Astrocyte (in vitro differentiated cells and primary cell): ENCODE measurements at regions not wholly inside any gene's neighbourhood (a gene's known extent, or its start where the extent isn't known, plus 50 kb on each side); places are given as distances from the start of the nearest gene placed in this dataset.

ENCODE experiments used
- DNase-seq: peaks from one replicate; pipeline ENCODE4 v3.0.0-alpha.2; 2010; ENCODE audit warnings: low read depth
- FAIRE-seq: peaks from 2 replicates; lab custom pipeline; 2011; peaks lifted over from hg19 to GRCh38; lab: Jason Lieb, UNC
- H2AFZ ChIP-seq: 2 replicates; pipeline ENCODE4 v1.6.0; 2012; ENCODE audit warnings: low read depth, low read length, inconsistent platforms
- H3K27ac ChIP-seq: 2 replicates; pipeline ENCODE4 v1.5.1; 2011; ENCODE audit warnings: low read depth, low read length, inconsistent platforms
- H3K27me3 ChIP-seq: 2 replicates; pipeline ENCODE4 v1.6.0; 2011; ENCODE audit warnings: low read length, inconsistent platforms; ENCODE audit not compliant: insufficient read depth
- H3K36me3 ChIP-seq: 2 replicates; pipeline ENCODE4 v1.5.1; 2011; ENCODE audit warnings: low read length, inconsistent platforms; ENCODE audit not compliant: insufficient read depth
- H3K4me1 ChIP-seq: 2 replicates; pipeline ENCODE4 v1.5.1; 2011; ENCODE audit warnings: low read length, inconsistent platforms; ENCODE audit not compliant: insufficient read depth
- H3K4me2 ChIP-seq: 2 replicates; pipeline ENCODE4 v1.6.0; 2012; ENCODE audit warnings: low read length, inconsistent platforms
- H3K4me3 ChIP-seq: 2 replicates; pipeline ENCODE4 v1.5.1; 2011; ENCODE audit warnings: low read depth, mild to moderate bottlenecking, low read length, inconsistent platforms; ENCODE audit not compliant: insufficient read depth
- H3K79me2 ChIP-seq: 2 replicates; pipeline ENCODE4 v1.6.0; 2012; ENCODE audit warnings: mild to moderate bottlenecking, low read length, inconsistent platforms; ENCODE audit not compliant: insufficient read depth
- H3K9ac ChIP-seq: 2 replicates; pipeline ENCODE4 v1.6.0; 2012; ENCODE audit warnings: mild to moderate bottlenecking, low read length, inconsistent platforms
- H3K9me3 ChIP-seq: 2 replicates; pipeline ENCODE4 v1.5.1; 2012; ENCODE audit warnings: low read depth, mild to moderate bottlenecking, low read length, inconsistent platforms; ENCODE audit not compliant: insufficient read depth
- H4K20me1 ChIP-seq: 2 replicates; pipeline ENCODE4 v1.6.0; 2012; ENCODE audit warnings: low read length, inconsistent platforms; ENCODE audit not compliant: insufficient read depth
- H3K27ac Mint-ChIP-seq: one replicate; pipeline ENCODE4 v1.8.0; 2021; ENCODE audit warnings: mild to moderate bottlenecking, mixed read lengths; ENCODE audit not compliant: unreplicated experiment
- H3K27me3 Mint-ChIP-seq: one replicate; pipeline ENCODE4 v1.8.0; 2021; ENCODE audit warnings: low read depth, mixed read lengths; ENCODE audit not compliant: unreplicated experiment
- H3K36me3 Mint-ChIP-seq: one replicate; pipeline ENCODE4 v1.8.0; 2021; ENCODE audit warnings: low read depth, mixed read lengths; ENCODE audit not compliant: unreplicated experiment
- H3K4me1 Mint-ChIP-seq: one replicate; pipeline ENCODE4 v1.8.0; 2021; ENCODE audit warnings: low read depth, mixed read lengths; ENCODE audit not compliant: unreplicated experiment
- H3K4me3 Mint-ChIP-seq: one replicate; pipeline ENCODE4 v1.8.0; 2021; ENCODE audit warnings: mild to moderate bottlenecking, moderate library complexity, mixed read lengths; ENCODE audit not compliant: unreplicated experiment
- H3K9me3 Mint-ChIP-seq: one replicate; pipeline ENCODE4 v1.8.0; 2021; ENCODE audit warnings: mild to moderate bottlenecking, mixed read lengths; ENCODE audit not compliant: unreplicated experiment
- EZH2 ChIP-seq: IDR thresholded peaks from 2 replicates; pipeline ENCODE4 v1.6.1; 2012; ENCODE audit warnings: mild to moderate bottlenecking, low read length, inconsistent platforms; ENCODE audit not compliant: insufficient read depth
- TF ChIP-seq, protein P1 (sequence below): IDR thresholded peaks from 2 replicates; pipeline ENCODE4 v1.5.1; 2011; ENCODE audit warnings: low read depth, mild to moderate bottlenecking, inconsistent platforms, low read length, moderate library complexity; ENCODE audit not compliant: insufficient read depth

GRCh38 chr12:23361971-23362370 is 587.5 kb downstream of the SOX5 start:
- no peak overlapping the region for H3K4me2 ChIP-seq
- H2AFZ ChIP-seq, result no peak overlapping the region
- no peaks in the 10 kb centered on the region for H3K27me3 Mint-ChIP-seq
- no peak overlapping the region for H3K4me3 Mint-ChIP-seq
- no peak overlapping the region for H3K4me3 ChIP-seq
- no peak overlapping the region for H3K27ac Mint-ChIP-seq
- no peaks in the 10 kb centered on the region for H3K9me3 Mint-ChIP-seq
- H3K4me1 ChIP-seq, result no peaks in the 10 kb centered on the region
- no peaks in the 10 kb centered on the region for H3K27me3 ChIP-seq
- no peaks in the 10 kb centered on the region for H4K20me1 ChIP-seq
- H3K4me1 Mint-ChIP-seq, result no peaks in the 10 kb centered on the region
- no peaks in the 10 kb centered on the region for H3K36me3 Mint-ChIP-seq
- FAIRE-seq (no peak), DNase-seq (no peak)
- no peaks in the 10 kb centered on the region for H3K9me3 ChIP-seq
- H3K27ac ChIP-seq, result no peak overlapping the region
- H3K36me3 ChIP-seq, result no peaks in the 10 kb centered on the region
- TF ChIP-seq, protein P1, sequence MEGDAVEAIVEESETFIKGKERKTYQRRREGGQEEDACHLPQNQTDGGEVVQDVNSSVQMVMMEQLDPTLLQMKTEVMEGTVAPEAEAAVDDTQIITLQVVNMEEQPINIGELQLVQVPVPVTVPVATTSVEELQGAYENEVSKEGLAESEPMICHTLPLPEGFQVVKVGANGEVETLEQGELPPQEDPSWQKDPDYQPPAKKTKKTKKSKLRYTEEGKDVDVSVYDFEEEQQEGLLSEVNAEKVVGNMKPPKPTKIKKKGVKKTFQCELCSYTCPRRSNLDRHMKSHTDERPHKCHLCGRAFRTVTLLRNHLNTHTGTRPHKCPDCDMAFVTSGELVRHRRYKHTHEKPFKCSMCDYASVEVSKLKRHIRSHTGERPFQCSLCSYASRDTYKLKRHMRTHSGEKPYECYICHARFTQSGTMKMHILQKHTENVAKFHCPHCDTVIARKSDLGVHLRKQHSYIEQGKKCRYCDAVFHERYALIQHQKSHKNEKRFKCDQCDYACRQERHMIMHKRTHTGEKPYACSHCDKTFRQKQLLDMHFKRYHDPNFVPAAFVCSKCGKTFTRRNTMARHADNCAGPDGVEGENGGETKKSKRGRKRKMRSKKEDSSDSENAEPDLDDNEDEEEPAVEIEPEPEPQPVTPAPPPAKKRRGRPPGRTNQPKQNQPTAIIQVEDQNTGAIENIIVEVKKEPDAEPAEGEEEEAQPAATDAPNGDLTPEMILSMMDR, result no peak
- no peak for TF ChIP-seq EZH2
- no peak overlapping the region for H3K9ac ChIP-seq
- no peaks in the 10 kb centered on the region for H3K79me2 ChIP-seq

DNA sequence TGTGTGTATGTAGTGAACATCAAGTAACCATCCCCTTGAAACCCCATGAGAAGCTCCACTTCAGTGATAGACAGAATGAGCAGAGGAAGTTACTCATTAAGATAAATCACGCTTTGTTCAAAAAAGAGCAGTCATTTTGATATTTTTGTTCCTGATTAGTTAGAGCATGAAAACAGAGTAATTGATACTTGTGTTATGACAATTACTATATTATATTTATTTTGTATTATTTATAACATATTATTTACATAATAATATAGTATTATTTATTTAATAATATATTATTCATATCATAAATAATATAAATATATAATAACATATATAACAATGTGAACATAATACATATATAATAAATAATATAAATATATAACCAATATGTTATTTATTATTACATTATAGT is 580.9 kb downstream of the SOX5 start:
- no peaks in the 10 kb centered on the region for H3K9me3 ChIP-seq
- H3K36me3 Mint-ChIP-seq, result no peaks in the 10 kb centered on the region
- no peak overlapping the region for H3K4me3 Mint-ChIP-seq
- no peaks in the 10 kb centered on the region for H3K27me3 ChIP-seq
- no peaks in the 10 kb centered on the region for H3K4me1 Mint-ChIP-seq
- no peak overlapping the region for H2AFZ ChIP-seq
- DNase-seq (no peak), FAIRE-seq (no peak)
- H4K20me1 ChIP-seq, result no peaks in the 10 kb centered on the region
- no peaks in the 10 kb centered on the region for H3K36me3 ChIP-seq
- no peaks in the 10 kb centered on the region for H3K79me2 ChIP-seq
- no peak overlapping the region for H3K27ac ChIP-seq
- no peak overlapping the region for H3K27ac Mint-ChIP-seq
- H3K9ac ChIP-seq, result no peak overlapping the region
- H3K9me3 Mint-ChIP-seq, result peaks cover 2% of the 10 kb centered on the region
- H3K4me1 ChIP-seq, result no peaks in the 10 kb centered on the region
- H3K4me2 ChIP-seq, result no peak overlapping the region
- TF ChIP-seq, protein P1, result no peak
- no peak for TF ChIP-seq EZH2
- no peaks in the 10 kb centered on the region for H3K27me3 Mint-ChIP-seq
- H3K4me3 ChIP-seq, result no peak overlapping the region

DNA sequence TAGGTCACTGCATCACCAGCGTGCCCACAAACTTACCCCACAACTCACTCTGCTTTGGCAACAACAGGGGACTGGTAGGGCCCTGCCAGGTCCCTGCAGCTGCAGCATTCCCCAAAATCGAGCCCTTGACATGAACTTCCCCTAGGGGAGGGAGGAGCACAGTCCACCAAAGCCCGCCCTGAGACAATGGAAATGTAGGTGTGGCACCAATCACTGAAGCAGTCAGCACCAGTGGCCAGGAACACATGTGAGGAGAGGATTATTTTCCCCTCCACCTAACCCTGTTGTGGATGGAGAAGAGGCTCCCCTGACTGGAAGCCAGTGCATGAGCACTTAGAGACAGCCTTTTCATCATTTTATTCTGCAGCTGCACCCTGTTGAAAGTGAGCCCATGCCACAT is 573.8 kb downstream of the SOX5 start:
- H3K36me3 Mint-ChIP-seq, result no peaks in the 10 kb centered on the region
- no peak for DNase-seq
- H3K27me3 Mint-ChIP-seq, result no peaks in the 10 kb centered on the region
- no peaks in the 10 kb centered on the region for H3K4me1 ChIP-seq
- no peak overlapping the region for H3K4me2 ChIP-seq
- no peak overlapping the region for H3K27ac ChIP-seq
- H3K9me3 ChIP-seq, result no peaks in the 10 kb centered on the region
- H4K20me1 ChIP-seq, result no peaks in the 10 kb centered on the region
- FAIRE-seq, result no peak
- no peaks in the 10 kb centered on the region for H3K79me2 ChIP-seq
- no peak overlapping the region for H3K9ac ChIP-seq
- no peak overlapping the region for H3K4me3 Mint-ChIP-seq
- H3K27me3 ChIP-seq, result no peaks in the 10 kb centered on the region
- H3K27ac Mint-ChIP-seq, result no peak overlapping the region
- TF ChIP-seq, protein P1, result no peak
- H2AFZ ChIP-seq, result no peak overlapping the region
- no peaks in the 10 kb centered on the region for H3K4me1 Mint-ChIP-seq
- no peaks in the 10 kb centered on the region for H3K36me3 ChIP-seq
- no peak overlapping the region for H3K4me3 ChIP-seq
- peaks cover 20% of the 10 kb centered on the region for H3K9me3 Mint-ChIP-seq
